ENCODE measurements at regions not wholly inside any gene's neighbourhood (a gene's known extent, or its start where the extent isn't known, plus 50 kb on each side); places are given as distances from the start of the nearest gene placed in this dataset.
"Not testable (repeated sequence)": the region's sequence is repeated elsewhere in the genome, so short reads cannot be mapped to it uniquely, and the experiment has no call there.

DNA sequence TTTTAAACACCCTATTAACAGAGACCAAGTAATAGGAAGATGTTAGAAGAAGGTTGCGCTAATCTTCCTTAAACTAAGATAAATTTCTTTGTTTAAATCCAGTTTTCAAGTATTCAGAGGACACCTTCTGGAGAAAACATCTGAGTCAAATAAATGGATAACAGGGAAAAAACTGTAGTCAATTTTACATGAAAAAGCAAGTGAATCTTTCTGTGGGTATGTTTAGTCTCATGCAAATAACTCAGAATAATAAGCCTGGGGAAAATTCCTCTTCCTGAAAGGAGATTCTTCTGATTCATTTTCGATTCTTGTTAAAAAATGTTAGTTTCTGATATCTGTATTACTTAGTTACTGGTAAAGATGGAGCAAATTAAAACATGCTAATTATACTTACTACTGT, 145.5 kb downstream of the CTH start:
- DNase-seq, result no peak

GRCh38 chr1:70567167-70567566, 156.1 kb downstream of the CTH start:
- DNase-seq, result no peak

DNA sequence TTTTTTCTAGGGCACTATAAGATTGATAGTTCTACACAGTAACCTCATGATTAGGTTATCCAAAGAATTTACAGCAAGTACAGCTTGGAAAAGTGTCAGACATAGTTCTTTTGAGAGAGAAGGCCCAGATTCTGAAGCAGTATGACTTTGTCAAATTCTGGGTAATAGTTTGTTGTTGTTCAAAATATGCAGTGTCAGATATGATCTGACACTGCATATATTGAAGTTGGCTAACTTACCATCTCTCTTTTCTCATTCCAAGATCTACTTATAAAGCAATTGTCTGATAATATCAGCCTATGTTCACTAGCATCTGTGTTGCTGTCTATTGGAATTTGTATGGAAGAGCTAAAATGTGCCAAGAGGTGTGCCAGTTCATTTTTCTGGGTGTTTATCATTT, 160.1 kb downstream of the CTH start:
- no peak for DNase-seq

DNA sequence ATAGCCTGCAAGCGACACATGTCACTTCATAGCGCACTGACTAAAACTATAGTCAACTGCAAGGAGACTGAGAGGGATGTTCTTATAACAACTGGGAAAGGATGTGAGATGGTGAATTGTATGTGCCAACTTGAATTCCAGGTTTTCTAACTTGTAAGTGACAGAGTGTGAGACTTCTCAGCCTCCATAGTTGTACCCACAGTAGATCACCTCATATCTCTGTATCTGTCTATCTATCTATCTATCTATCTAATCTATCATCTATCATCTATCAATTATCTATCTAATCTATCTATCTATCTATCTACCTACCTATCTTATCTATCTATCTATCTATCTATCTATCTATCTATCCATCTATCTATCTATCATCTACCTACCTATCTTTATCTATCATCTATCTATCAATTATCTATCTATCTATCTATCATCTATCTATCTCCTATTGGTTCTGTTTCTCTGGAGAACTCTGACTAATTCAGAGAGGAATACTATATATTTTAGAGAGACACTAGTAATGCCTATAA, 162.3 kb downstream of the CTH start:
- DNase-seq, result no peak

DNA sequence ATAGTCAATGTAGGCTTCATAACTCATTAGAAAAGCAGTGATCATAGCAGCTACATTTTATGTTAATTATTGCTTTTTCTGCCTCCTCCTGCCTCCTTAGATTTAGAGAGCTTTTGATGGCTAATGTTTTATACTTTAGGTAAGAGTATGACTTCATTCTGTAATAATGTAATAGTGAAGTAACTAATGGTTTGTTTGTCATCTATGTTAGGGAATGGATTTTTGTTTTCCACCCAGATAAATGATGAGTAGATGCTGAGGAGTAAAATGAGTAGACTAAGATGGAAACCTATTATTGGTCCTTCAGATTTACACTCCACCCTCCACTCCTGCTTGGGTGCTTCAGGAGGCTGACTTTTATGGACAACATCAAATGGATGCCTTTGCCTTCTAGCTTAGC, 170.6 kb downstream of the CTH start:
- no peak for DNase-seq

DNA sequence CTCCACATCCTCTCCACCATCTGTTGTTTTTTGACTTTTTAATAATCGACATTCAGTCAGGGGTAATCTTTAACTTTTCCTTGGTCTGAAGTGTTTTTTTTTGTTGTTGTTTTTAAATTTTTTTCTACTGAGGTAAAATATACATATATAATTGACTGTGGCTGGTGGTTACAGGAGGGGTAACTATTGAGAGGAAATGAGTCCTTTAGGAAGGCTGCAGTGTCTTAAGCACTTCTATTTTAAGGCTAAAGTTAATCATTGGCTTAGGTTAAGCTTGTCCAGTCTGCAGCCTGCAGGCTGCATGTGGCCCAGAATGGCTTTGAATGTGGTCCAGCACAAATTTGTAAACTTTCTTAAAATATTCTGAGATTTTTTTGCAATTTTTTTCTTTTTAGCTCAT, 172.5 kb downstream of the CTH start:
- no peak for DNase-seq

DNA sequence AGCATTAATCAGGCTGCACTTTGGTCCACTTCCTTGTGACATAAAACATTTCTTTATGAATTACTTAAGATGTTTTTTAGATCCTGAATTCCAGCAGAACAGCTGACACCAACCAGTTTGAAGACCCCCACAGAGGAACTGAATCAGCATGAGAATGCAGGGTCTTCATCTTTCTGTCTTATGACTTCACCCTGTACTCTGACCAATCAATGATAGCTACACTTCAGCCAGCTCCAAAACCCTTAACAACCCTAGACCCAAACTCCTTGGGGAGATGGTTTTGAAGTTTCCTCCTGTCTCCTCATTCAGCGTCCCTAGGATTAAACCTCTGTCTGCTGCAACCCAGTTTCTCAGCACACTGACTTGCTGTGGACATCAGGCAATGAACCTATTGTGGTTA, 175.0 kb downstream of the CTH start:
- DNase-seq, result no peak

GRCh38 chr1:70587872-70588366, 176.9 kb downstream of the CTH start:
- DNase-seq, result no peak

GRCh38 chr1:70593551-70593950, 182.5 kb downstream of the CTH start:
- not testable (repeated sequence) for DNase-seq

- DNase-seq, result no peak
These were observed 197.7 kb downstream of the CTH start for GRCh38 chr1:70608815-70609214.

- not testable (repeated sequence) for DNase-seq
These were observed 199.1 kb downstream of the CTH start for GRCh38 chr1:70610164-70610563.

- no peak for DNase-seq
These were observed 205.9 kb downstream of the CTH start for GRCh38 chr1:70616946-70617345.

DNA sequence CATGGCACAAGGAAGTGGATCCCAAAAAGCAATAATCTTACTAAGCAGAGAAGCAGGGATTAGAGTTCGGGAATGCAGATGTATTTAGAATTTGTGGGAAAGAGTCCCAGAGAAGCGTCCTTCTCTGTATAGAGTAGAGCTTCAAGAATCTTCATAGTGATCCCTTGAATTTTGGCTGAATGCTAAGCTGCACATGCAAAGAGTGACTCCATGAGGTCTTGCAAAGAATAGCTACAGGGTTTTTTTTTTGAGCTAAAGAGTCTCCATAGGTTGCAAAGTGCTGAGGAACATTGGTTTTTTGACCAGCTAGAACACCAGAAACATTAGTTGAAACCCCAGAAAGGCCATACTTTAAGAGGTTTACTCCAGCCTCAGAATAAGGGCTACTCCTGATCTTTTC, 206.7 kb downstream of the CTH start:
- no peak for DNase-seq

DNA sequence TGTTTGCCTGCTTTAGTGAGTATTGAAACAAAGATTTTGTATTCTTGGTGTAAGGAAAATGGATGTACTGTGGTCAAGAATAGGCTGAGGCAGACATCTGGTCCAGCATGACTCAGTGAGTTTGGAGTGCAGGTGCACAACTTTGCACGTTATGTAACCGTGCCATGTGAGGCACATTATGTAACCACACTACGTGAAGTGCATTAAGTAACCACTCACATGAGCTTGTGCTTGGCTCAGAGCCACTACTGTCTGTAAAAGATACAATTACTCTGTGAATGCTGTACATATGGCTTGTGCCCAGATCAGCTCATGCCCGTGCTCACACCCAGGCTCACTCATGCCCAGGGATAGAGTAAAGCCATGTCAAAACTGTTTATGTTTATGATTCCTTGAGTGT, 216.8 kb downstream of the CTH start:
- DNase-seq, result no peak

GRCh38 chr1:70628973-70629372, 217.9 kb downstream of the CTH start:
- DNase-seq, result no peak

- no peak for DNase-seq
These were observed 221.9 kb downstream of the CTH start for GRCh38 chr1:70633004-70633403.

DNA sequence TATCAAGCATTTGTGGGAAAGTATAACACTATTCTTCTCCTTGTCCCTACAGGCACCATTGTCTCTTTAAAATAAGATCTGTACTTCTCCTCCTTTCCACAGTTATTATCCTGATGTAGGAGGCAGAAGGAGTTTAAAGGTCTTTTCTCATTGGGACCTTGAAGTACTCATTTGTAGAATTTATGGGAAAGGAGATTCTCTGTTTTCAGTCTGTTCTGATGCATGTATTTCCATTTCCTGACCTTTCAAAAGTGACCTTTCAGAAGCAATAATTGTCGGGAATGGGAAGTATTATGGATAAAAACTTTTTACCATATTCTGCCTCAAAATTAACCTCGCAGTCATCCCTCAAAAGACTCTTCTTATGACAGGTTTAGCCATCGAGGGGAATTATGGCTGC, 224.8 kb downstream of the CTH start:
- DNase-seq, result no peak

DNA sequence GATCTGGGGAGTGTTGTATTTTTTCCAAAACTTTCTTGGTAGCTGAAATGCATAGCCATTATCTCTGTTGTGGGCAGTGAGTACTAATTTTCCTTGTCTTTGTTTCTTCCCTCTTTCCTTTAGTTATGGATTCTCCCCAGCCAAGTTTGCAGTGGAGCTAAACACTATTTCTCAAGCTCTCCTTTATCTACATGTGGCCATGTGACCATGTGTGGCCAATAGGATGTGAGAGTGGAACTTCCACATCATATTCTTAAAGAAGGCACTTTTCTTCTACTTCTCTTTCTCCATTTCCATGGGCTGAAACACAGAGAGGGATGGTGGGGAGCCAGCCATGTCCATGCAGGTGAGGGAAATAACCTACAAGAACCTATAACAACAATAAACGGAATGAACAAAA, 230.8 kb downstream of the CTH start:
- no peak for DNase-seq

- DNase-seq, result no peak
These were observed 245.3 kb downstream of the CTH start for GRCh38 chr1:70656361-70656760.

GRCh38 chr1:70659891-70660290, 248.8 kb downstream of the CTH start:
- no peak for DNase-seq

- DNase-seq, result no peak
These were observed 255.5 kb downstream of the CTH start for GRCh38 chr1:70666381-70667140.

GRCh38 chr1:70667494-70668170, 256.6 kb downstream of the CTH start:
- no peak for DNase-seq

DNA sequence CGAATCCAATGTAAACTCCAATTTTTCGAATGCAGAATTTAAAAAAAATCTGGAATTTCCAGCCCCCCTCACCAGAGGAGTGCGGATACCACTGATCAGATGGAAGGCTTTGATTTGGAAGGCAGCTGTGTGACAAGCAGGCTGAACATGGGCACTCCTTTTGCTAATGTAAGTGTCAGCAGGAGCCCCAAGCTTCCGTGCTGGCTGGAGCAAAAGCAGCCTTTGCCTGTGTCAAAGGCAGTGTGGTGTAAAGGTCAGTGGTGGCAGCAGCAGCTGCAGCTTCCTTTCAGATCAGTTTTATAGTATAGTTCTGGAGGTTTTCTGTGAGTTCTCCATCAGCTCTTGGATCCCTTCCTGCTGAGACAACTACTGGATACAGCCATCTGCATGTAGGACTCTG, 259.9 kb downstream of the CTH start:
- DNase-seq, result no peak

GRCh38 chr1:70672442-70672888, 261.4 kb downstream of the CTH start:
- no peak for DNase-seq
